GM13976 (cell line): ENCODE measurements at regions not wholly inside any gene's neighbourhood (a gene's known extent, or its start where the extent isn't known, plus 50 kb on each side); places are given as distances from the start of the nearest gene placed in this dataset.

Experiments used
- DNase-seq: peaks from one replicate; pipeline ENCODE4 v3.0.0; 2012; ENCODE audit warnings: low spot score
- CTCF ChIP-seq: IDR thresholded peaks from 2 replicates; pipeline ENCODE4 v1.5.1; 2012; ENCODE audit warnings: borderline replicate concordance, mild to moderate bottlenecking; ENCODE audit not compliant: insufficient read depth; ENCODE audit errors: extremely low read depth, missing control alignments, control extremely low read depth
- in situ Hi-C: fragments of 300-500 bp; cut with MboI; formaldehyde crosslinking; loops from one replicate; pipeline ENCODE4 v1.12.0; 2022; ENCODE audit warnings: low sequenced_read_pairs, mixed read lengths, inconsistent platforms; ENCODE audit not compliant: unreplicated experiment

GRCh38 chr11:80973786-80974185 lies 1533.0 kb upstream of the TENM4 start:
- no peak for DNase-seq
- no peak for TF ChIP-seq CTCF
- in situ Hi-C loops, result no loop called here

GRCh38 chr11:80970037-80970436 lies 1529.2 kb upstream of the TENM4 start:
- DNase-seq, result no peak
- no peak for TF ChIP-seq CTCF
- in situ Hi-C loops, result no loop called here

GRCh38 chr11:80967649-80968048 lies 1526.8 kb upstream of the TENM4 start:
- in situ Hi-C loops, result no loop called here
- DNase-seq, result no peak
- TF ChIP-seq CTCF, result no peak

- DNase-seq, result no peak
- TF ChIP-seq CTCF, result no peak
- in situ Hi-C loops, result no loop called here
Observed at GRCh38 chr11:80960381-80961029, 1519.7 kb upstream of the TENM4 start.

GRCh38 chr11:80959751-80960150 lies 1518.9 kb upstream of the TENM4 start:
- in situ Hi-C loops, result no loop called here
- DNase-seq, result no peak
- no peak for TF ChIP-seq CTCF

- DNase-seq, result no peak
- TF ChIP-seq CTCF, result no peak
- in situ Hi-C loops, result no loop called here
Observed at GRCh38 chr11:80958987-80959386, 1518.2 kb upstream of the TENM4 start.

GRCh38 chr11:80958361-80958760 lies 1517.5 kb upstream of the TENM4 start:
- no peak for TF ChIP-seq CTCF
- DNase-seq, result no peak
- in situ Hi-C loops, result no loop called here
